Uterus (tissue), 2 donors: ENCODE measurements at regions not wholly inside any gene's neighbourhood (a gene's known extent, or its start where the extent isn't known, plus 50 kb on each side); places are given as distances from the start of the nearest gene placed in this dataset.

ENCODE experiments used
- POLR2A ChIP-seq, 2 donors: fragments of 450-650 bp; IDR thresholded peaks; one replicate each; pipeline ENCODE4 v1.6.1; 2016; ENCODE audit warnings: antibody characterized with exemption in 2 of 2, mild to moderate bottlenecking in 1 of 2, moderate library complexity in 1 of 2
- TF ChIP-seq, protein P1 (sequence below), 4 experiments: fragments of 200-600 bp in 2 of 4; fragments of 450-650 bp in 2 of 4; sonication (generic) in 2 of 4; IDR thresholded peaks; one replicate each; pipeline ENCODE4 v1.5.1; 2016 to 2019; ENCODE audit warnings: antibody characterized with exemption in 4 of 4, mild to moderate bottlenecking in 2 of 4, moderate library complexity in 1 of 4

DNA sequence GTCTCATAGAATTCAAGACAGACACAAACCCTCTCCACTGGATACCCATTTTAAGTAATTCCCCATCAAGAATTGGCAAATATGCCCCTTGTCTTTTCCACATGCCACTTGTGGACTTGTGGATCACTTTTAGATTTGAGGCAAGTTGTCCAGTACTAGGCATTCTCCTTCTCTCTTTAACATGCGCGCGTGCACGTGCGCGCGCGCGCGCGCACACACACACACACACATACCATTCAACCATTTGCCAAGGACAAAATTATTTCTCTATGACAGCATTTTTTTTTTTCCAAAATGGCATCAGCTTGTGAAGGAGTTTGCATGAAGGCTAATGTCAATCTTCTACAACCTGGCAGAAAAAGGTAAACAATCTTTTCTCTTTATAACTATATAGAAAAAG lies 1325.7 kb upstream of the IGFBP7 start:
- TF ChIP-seq, protein P1, sequence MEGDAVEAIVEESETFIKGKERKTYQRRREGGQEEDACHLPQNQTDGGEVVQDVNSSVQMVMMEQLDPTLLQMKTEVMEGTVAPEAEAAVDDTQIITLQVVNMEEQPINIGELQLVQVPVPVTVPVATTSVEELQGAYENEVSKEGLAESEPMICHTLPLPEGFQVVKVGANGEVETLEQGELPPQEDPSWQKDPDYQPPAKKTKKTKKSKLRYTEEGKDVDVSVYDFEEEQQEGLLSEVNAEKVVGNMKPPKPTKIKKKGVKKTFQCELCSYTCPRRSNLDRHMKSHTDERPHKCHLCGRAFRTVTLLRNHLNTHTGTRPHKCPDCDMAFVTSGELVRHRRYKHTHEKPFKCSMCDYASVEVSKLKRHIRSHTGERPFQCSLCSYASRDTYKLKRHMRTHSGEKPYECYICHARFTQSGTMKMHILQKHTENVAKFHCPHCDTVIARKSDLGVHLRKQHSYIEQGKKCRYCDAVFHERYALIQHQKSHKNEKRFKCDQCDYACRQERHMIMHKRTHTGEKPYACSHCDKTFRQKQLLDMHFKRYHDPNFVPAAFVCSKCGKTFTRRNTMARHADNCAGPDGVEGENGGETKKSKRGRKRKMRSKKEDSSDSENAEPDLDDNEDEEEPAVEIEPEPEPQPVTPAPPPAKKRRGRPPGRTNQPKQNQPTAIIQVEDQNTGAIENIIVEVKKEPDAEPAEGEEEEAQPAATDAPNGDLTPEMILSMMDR (IDR thresholded peaks at IDR 0.05): no peak
- no peak for TF ChIP-seq POLR2A (IDR thresholded peaks at IDR 0.05)
